ENCODE measurements at regions not wholly inside any gene's neighbourhood (a gene's known extent, or its start where the extent isn't known, plus 50 kb on each side); places are given as distances from the start of the nearest gene placed in this dataset.
"Not testable (repeated sequence)": the region's sequence is repeated elsewhere in the genome, so short reads cannot be mapped to it uniquely, and the experiment has no call there.

- DNase-seq (ENCODE audit: low read depth in 2 of 2): no peak
These were observed 74.3 kb upstream of the SLC1A4 start for GRCh38 chr2:64914735-64915509.

GRCh38 chr2:64915510-64915900, 73.7 kb upstream of the SLC1A4 start:
- DNase-seq (ENCODE audit: low read depth in 2 of 2): no peak

- no peak for DNase-seq (ENCODE audit: low read depth in 2 of 2)
These were observed 70.8 kb upstream of the SLC1A4 start for GRCh38 chr2:64918220-64918886.

- DNase-seq (ENCODE audit: low read depth in 2 of 2): no peak
These were observed 69.9 kb upstream of the SLC1A4 start for GRCh38 chr2:64919261-64919660.

GRCh38 chr2:64922482-64923384, 66.5 kb upstream of the SLC1A4 start:
- DNase-seq (ENCODE audit: low read depth in 2 of 2): no peak

- no peak for DNase-seq (ENCODE audit: low read depth in 2 of 2)
These were observed 65.9 kb upstream of the SLC1A4 start for GRCh38 chr2:64923385-64923710.

GRCh38 chr2:64924170-64924934, 64.8 kb upstream of the SLC1A4 start:
- no peak for DNase-seq (ENCODE audit: low read depth in 2 of 2)

GRCh38 chr2:64925930-64926722, 63.1 kb upstream of the SLC1A4 start:
- DNase-seq (ENCODE audit: low read depth in 2 of 2): not testable (repeated sequence)

- no peak for DNase-seq (ENCODE audit: low read depth in 2 of 2)
These were observed 60.4 kb upstream of the SLC1A4 start for GRCh38 chr2:64928813-64929212.

- DNase-seq (ENCODE audit: low read depth in 2 of 2): no peak
These were observed 59.9 kb upstream of the SLC1A4 start for GRCh38 chr2:64929333-64929732.

GRCh38 chr2:64930258-64930671, 58.9 kb upstream of the SLC1A4 start:
- no peak for DNase-seq (ENCODE audit: low read depth in 2 of 2)

GRCh38 chr2:64931246-64932115, 57.7 kb upstream of the SLC1A4 start:
- DNase-seq (ENCODE audit: low read depth in 2 of 2): no peak

GRCh38 chr2:64932116-64932370, 57.2 kb upstream of the SLC1A4 start:
- no peak for DNase-seq (ENCODE audit: low read depth in 2 of 2)

- no peak for DNase-seq (ENCODE audit: low read depth in 2 of 2)
These were observed 56.6 kb upstream of the SLC1A4 start for GRCh38 chr2:64932371-64933216.

GRCh38 chr2:64934530-64934929, 54.7 kb upstream of the SLC1A4 start:
- DNase-seq (ENCODE audit: low read depth in 2 of 2): no peak

- no peak for DNase-seq (ENCODE audit: low read depth in 2 of 2)
These were observed 52.4 kb upstream of the SLC1A4 start for GRCh38 chr2:64936809-64937208.

- DNase-seq (ENCODE audit: low read depth in 2 of 2): not testable (repeated sequence)
These were observed 51.9 kb upstream of the SLC1A4 start for GRCh38 chr2:64937314-64937686.

GRCh38 chr2:64937687-64938491, 51.3 kb upstream of the SLC1A4 start:
- no peak for DNase-seq (ENCODE audit: low read depth in 2 of 2)

Measured in dermis microvascular lymphatic vessel endothelial cell (primary cell).